ENCODE measurements at regions not wholly inside any gene's neighbourhood (a gene's known extent, or its start where the extent isn't known, plus 50 kb on each side); places are given as distances from the start of the nearest gene placed in this dataset.
"Not testable (repeated sequence)": the region's sequence is repeated elsewhere in the genome, so short reads cannot be mapped to it uniquely, and the experiment has no call there.

DNA sequence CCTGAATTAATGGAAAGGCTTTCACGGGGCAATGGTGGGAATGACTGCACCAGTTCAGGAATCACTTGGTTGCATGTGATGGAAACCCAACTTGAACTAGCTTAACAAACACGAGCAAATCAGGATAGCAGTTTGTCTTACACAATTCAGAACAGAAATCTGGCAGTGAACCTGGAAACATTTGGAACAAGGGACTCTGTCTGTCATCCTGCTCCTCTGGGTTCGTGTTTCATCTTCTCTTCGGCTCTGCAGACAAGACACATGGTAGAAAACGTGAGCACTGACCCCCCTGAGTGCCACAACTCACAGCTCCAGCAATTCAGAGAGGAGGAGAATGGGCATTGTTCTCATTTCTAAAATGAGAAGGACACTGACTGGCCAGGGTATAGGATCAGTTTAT is 218.1 kb upstream of the NREP start:
- DNase-seq = no peak

DNA sequence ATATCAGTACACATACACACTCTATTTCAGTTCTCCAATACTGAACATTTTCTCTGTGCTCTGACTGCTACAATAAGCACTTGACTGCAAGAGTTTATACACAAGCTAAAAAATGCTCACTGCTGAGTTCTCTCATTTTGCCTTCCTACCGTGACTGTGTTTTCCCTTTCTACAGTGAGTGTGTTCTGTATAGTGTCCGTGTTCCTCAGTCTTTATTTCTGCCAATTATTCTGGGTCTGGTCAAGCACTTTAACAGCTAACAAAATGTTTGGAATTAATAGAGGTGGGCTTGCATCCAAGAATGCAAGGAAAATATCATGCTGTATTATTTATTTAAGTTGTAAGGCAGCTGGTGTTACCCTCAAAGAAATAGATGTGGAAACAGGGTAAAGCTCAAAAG is 217.0 kb upstream of the NREP start:
- DNase-seq = no peak

DNA sequence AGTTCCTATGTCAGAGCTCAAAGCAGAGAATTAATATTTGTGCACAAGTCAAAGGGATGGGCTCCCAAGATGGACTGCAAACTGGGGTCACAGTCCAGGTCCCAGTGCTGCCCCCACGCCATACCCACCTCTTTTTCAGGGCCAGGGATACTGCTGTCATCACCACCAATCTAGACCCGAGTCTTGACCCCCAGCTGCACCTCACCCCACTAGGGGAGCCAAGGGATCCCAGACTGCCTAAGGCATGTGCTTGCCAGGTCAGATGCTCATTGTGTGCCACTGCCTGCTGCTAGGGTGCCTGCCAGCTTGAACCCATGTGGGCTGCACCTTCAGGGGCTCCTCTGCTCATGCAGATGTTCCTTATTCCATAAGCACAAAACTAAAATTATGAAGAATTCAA is 215.6 kb upstream of the NREP start:
- DNase-seq = no peak

DNA sequence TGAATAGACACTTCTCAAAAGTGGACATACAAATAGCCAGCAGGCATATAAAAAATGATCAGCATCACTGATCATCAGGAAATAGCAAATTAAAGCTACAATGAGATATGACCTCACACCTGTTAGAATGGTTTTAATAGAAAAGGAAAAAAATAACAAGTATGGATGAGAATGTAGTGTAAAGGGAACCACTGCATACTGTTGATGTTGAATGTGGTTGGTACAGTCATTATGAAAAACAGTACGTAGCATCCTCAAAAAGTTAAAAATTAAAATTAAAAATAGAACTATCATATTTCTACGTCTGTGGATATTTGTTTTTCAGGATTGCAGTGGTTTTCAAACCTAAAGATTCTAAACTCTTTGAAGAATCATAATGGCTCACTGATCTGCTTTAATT is 215.1 kb upstream of the NREP start:
- DNase-seq = no peak

DNA sequence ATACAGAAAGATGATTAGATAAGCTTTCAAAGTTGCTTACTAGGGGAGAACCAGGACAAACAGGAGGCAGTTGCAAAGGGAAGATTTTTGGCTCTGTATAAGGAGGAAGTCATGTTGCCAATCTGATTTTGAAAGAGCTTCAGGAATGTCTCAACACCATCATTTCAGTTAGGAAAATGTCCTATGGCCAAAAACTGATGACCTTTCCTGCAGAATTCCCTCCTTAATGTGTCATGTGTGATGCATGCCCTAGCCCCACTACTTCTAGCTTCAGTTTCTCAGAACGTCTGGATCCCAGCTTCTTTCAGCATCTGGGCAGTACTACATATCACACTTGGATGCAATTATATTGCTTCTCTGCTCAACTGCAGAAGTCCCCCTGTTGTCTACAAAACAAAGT is 211.5 kb upstream of the NREP start:
- DNase-seq = no peak

DNA sequence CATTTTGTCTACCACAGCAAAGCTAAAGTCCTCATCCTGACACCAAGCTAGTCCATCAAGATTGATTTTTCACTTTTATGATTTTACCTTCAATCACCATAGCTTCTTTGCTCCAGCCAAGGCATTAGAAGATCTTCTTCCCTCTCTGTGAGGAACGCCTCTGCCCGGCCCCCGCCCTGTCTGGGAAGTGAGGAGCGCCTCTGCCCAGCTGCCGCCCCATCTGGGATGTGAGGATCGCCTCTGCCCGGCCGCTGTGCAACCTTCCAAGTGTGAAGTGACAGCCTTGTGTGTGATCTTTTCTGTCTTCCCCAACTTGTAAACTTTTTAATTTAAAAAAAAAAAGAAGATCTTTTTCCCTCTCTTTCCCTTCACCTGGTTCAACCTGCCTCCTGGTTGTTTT is 210.5 kb upstream of the NREP start:
- no peak for DNase-seq

DNA sequence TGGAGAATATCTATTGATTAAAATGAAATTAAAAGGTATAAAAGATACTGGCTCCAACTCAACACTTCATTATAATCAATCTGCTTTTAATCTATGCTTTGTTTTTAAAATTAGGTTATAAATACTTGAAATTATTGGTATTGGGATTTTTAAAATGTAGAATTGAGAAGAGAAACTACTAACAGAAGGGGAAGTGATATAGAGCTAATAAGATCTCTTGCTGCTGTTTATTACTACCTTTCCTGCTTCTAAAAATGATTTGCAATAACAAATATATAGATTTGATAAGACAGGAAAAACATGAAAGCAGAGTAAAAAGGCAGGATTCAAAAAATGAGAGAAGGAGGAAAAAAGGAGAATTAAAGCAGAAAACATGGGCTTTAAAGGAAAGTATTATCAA is 209.3 kb upstream of the NREP start:
- DNase-seq = no peak

DNA sequence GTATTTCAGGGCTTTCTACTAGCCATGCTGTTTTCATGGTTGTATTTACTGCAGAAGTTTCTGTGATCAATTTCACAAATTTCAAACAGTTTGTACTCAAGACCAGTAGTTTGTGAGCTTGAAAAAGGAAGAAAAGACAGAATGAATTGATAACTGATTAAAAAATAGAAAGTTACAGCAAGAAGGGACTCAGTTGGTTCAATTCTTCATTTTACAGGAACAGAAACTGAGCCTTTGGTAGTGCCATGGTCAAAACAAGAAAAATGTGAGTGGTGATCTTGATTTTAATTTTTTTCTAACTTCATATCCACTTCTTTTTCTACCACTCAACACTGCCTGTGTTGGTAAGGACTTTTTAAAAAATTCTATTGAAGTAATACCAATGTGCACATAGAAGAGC is 206.6 kb upstream of the NREP start:
- DNase-seq = no peak

DNA sequence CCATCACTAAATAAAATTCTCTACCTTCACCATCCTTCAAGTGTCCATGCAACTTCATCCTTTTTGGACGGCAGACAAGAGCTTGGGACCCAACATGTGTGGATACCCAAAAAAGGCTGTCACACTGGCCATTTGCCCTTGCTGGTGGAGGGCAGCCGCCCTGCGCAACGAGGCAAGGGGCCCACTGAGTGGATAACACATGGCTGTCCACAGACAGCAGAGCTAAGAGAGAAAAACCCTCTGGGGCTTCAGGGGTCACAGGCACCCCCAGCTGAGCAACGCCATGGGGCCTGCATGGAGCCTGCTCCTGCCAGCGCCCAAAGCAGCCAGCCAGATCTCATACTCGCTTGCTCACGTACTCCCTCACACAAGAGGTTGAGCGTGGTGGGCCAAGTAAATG is 205.9 kb upstream of the NREP start:
- no peak for DNase-seq

DNA sequence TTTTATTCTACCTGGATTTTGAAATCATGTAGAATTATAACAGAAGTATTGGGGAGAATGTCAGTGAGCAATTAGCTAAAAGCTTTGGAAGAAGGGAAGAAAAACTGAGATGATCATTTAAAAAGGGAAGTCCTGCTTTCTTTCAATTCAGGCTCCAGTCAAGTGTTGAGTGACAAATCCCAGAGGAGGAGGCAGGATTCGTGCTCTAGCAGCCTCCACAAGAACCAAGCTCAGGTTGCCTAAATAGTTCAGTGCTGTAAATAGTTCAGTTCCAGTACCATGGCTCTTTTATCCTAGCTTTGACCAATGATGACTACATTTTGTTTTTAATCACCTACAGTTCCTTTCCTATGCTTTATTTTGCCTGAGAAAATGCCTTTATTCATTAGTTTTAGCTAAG is 204.9 kb upstream of the NREP start:
- no peak for DNase-seq

DNA sequence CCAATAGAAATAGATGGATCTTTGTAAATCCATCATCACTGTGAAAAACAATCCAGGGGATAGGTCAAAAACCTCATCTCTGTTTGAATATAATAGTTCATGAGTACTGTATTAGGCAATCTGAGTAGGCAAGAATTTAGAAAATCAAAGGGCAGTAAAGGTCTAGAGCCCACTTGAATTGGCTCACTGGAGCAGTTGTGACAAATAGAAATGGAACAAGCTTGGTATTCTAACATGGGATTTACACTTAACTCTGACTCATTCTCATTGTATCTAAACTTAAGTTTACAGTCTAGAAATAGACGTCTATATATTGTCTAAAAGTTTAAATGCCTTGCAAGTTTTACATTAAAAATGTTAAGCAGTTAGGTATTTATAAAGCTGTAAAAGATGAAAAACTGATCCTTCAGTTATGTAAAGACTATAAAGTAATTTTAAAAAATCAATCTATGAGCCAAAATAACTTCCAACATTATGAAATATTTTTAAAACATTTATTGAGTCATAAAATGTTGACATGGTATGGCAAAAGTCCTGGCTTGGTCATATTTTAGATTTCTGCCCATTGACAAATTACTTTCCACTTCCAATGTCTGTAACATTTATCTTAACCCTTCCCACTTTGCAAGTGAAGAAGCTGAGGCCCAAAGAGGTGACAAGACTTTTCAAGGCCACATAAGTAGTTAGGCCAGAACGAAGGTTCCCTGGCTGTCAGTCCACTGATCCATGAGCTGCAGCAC is 203.7 kb upstream of the NREP start:
- DNase-seq = no peak

DNA sequence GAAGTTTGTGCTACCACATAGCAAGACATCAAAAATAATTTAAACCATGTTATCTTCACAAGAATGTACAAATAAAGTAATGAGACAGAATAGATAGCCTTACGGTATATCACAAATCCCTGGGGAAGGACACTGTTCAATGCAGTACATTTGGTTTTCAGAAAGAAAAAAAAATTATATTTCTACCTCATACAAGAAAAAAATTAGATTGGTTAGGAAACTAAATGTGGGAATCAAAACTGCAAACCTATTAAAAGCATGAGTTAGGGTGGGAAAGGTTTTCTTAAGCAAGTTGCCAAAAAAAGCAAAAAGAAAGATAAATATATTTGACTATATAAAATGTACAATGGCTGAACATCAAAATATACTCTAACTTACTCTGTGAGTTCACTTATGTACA is 201.9 kb upstream of the NREP start:
- DNase-seq = no peak

DNA sequence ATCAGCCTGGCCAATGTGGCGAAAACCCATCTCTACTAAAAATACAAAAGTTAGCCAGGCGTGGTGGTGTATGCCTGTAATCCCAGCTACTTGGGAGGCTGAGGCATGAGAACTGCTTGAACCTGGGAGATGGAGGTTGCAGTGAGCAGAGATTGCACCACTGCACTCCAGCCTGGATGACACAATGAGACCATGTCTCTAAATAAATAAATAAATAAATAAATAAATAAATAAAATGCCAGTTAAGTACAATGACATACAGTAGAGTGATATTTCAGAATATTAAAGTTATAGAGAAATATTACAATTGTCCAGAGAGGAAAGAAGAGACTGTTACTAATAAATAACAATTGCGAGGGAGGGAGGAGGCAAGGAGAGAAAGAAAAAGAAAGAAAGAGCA is 199.8 kb upstream of the NREP start:
- DNase-seq = not testable (repeated sequence)

DNA sequence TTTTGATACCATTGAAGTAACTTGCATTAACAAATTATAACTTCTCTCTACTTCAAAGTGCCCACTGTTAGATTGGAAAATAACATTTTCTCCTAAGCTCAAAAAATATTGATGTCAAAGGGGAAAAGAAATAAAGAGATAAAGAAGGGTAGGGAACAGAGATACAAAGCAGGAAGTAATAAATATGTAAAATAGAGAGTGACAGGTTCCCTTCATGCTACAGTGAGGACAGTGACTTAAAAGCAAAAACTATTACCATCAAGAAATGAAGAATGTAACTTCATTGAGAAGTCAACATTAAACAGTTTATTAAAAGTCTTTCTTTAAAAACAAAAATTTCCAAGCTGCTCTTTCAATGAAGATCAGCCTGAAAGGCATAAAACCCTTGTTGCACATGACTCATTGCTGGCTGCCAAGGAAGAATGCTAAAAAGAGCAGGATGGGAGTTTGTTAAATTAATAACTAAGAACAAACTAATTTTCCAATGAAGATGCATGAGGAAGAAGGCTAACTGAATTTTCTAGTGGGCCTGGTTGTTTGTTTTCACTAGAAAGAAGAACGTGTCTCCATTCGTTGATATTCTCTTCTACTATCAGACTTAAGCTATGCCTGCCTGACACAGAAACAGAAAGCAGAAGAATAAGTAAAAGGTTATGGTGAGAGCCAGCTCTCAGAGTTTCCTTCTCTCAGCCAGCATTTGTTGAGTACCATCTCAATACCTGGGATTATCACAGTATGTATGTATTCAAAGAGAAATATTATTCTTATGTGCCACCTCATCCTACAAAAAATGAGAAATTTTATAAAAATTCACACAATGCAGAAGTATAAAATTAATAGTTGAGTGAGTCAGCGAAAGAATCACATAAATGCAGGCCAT is 197.8 kb upstream of the NREP start:
- DNase-seq = no peak

DNA sequence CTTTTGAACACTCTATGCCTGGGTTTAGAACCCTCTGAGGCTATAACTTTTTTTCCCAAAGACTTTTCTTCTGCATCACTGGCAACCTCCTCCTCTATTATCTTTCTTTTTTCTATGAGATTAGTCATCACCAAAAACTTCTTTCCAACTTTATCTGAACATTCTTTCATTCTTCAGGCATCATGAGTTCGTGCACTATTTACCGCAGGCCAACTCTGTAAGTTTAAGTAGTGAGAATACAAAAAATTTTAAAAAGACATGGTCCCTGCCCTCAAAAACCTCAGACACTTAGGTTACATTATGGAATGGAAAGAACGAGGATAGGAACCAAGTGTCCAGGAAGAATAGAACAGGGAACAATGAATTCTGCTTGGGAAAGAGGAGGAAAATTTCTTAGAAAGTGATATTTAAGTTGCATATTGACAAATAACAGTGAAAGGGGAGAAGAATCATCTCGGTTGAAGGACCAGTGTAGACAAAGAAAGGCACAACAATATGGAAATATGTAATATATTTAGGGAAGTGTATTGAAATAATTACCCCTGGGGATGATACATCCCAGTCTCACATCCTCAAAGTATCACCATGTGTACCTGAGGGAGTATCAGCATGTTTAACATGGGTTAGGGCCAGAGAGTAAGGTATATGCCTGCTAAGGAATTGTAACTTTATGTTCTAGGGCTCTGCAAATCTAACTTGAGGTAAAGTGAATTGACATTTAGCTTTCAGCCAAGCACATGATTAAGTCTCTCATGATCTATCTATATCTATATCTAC is 196.5 kb upstream of the NREP start:
- DNase-seq = no peak

DNA sequence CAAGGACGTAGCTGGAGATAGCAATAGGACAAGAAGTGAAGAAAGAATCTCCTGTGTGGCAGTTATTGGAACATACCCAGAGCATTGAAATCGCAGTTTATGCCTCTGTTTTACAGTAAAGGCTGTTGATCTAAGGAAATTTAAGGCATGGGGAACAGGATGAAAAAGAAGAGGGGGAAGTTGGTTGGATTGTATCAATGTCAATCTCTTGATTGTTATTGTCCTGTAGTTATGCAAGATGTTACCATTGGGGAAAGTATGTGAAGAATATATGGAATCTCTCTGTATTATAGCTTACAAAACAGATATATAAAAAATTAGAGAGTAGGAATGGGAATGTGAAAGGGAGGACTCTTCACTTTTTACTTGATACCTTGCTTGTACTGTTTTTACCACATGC is 195.6 kb upstream of the NREP start:
- DNase-seq = no peak

DNA sequence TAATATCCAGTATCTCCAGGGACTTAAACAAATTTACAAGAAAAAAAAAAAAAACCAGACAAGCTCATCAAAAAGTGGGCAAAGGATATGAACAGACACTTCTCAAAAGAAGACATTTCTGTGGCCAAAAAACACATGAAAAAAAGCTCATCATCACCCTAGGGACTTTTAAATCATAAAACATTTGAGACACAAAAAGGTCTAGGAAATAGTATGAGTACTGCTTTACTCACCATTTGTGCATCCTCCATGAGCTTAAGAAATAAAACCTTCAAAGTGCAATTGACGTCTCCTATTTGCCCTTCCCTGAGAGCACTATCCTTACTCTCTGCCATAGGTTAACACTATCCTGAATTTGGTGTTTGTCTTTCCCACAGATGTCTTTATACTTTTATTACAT is 193.7 kb upstream of the NREP start:
- no peak for DNase-seq

DNA sequence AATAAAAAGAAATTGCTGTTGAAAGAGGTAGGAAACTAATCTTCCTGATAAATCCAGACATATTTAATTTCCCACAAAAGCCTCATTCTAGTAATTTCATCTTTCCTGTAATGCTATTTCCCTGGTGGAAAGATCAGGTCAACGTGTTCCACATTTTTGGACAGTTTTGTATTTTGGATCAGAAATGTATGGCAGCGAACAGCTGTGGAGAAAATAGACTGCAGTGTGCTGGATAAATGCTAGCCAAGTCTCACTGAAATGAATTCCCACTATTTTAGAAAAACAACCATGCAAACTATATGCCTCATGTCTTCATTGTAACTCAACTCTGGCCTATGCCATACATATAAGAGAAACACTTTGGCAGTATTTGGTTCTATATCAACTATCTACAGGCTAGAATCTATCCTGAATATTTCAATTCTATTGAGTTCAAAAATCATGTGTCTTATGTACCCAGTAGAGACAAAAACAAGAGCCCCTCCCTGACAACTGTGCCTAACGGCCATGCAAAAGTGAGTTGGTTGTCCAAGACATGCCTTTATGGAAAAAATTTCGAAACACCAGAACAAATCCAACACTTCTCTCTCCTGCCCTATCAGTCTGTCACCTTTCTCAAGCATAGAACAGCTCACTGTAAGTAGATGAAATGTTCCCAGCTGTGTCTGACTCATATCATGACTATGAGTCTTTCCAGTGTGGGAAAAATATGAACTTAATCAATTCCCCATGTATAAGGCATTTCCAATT is 191.3 kb upstream of the NREP start:
- DNase-seq = no peak

DNA sequence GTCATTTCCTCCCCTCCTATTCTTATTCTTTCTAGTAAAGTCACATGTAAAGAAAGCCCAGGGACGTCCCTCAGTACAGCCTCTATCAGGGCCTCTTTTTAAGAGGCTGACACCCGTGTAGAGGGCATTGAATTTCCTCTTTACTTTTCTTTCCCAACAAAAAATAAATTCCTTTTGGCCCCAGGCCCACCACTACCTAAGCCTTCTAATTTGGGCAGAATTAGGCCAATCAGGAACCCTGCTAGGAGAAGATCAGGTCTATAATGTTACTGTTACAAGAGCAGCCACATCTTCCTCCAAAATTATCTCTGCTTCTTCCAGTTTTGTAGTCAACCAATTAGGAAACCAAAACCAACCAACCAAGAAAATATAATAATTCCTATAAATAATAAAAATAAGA is 189.6 kb upstream of the NREP start:
- DNase-seq = no peak

DNA sequence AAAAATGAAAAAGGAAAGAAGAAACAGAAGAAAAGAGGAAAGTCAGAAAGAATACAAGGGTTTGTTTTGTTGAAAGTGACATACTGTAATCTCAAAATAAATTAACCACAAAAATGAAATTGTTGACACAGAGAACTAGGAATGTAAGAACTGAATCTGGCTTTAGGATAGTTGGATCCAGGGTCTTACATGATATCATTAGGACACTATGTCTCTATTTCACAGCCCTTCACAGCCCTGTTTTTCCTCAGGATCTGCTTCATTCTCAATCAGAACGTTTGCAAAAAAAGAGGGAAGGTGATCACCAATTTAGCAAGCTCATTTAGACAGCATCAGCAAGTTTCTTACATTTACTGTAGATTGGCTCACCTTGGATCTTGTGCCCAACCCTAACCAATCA is 188.5 kb upstream of the NREP start:
- no peak for DNase-seq

DNA sequence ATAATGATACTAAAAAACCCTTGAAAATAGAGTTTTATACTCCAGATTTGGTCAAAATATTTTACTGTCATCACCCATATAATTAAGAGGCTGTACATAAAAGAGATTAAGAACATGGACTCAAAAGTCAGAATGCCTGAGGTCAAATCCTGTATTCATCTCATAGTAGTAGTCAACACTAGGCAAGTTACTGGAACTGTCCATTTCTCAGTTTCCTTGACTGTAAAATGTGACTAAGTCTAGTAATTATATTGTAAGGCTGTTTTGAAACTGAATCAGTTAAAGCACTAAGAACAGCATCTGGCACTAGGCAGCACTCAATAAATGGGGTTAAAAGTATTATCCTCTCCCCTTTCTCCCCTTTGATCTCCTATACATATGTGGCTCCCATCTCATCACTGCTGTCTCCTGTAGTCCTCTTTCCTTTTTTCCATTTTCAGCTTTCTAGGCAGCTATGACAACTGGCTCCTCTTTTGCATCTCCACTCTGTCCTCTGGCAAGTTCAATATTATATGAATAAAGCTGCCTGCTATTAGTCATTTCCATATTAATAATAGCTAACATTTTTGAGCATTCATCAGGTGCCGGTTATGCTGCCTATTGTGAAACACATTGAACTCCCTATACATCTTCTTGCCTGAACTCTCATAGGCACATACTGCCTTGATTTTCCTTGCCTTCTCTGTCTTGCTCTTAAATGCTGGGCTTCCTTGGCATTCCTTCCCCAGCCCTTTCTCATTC is 185.8 kb upstream of the NREP start:
- no peak for DNase-seq

DNA sequence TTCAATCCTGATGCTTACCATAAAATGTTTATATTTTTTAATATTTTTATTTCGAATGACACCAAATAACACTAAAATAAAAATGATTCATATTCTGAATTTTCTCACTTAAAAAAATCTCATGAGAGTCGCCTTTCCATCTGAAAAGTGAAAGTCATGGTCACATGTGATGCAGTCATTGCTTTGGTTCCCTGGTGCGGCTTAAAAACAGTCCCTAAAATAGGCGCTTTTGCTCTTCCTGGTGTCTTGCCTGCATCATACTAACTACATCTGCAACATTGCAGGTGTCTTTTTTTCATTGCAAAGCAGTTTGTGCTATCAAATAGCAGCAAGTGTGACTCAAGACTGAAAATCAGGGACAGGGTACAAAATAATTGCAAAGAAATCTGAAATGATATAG is 185.2 kb upstream of the NREP start:
- no peak for DNase-seq
